HG03460 (cell line): ENCODE measurements at regions not wholly inside any gene's neighbourhood (a gene's known extent, or its start where the extent isn't known, plus 50 kb on each side); places are given as distances from the start of the nearest gene placed in this dataset.

Experiments used
- ATAC-seq: cut with Tn5 transposase; IDR thresholded peaks from one replicate; pipeline ENCODE4 v1.9.1; 2021; ENCODE audit not compliant: unreplicated experiment

- no peak for ATAC-seq
Observed at GRCh38 chr2:149827585-149828126, 240.1 kb upstream of the MMADHC start.

GRCh38 chr2:149826471-149827125 is 239.0 kb upstream of the MMADHC start:
- ATAC-seq: no peak

GRCh38 chr2:149825473-149825872 is 237.9 kb upstream of the MMADHC start:
- no peak for ATAC-seq

- no peak for ATAC-seq
Observed at GRCh38 chr2:149824136-149824535, 236.6 kb upstream of the MMADHC start.

- no peak for ATAC-seq
Observed at GRCh38 chr2:149819356-149819957, 231.9 kb upstream of the MMADHC start.

- ATAC-seq: no peak
Observed at GRCh38 chr2:149816756-149817551, 229.4 kb upstream of the MMADHC start.

GRCh38 chr2:149815941-149816340 is 228.4 kb upstream of the MMADHC start:
- ATAC-seq: no peak

- no peak for ATAC-seq
Observed at GRCh38 chr2:149814901-149815300, 227.3 kb upstream of the MMADHC start.

- no peak for ATAC-seq
Observed at GRCh38 chr2:149814049-149814448, 226.5 kb upstream of the MMADHC start.

- no peak for ATAC-seq
Observed at GRCh38 chr2:149808556-149808955, 221.0 kb upstream of the MMADHC start.

- ATAC-seq: no peak
Observed at GRCh38 chr2:149806651-149807050, 219.1 kb upstream of the MMADHC start.

GRCh38 chr2:149800624-149801542 is 213.3 kb upstream of the MMADHC start:
- no peak for ATAC-seq

GRCh38 chr2:149799013-149799705 is 211.6 kb upstream of the MMADHC start:
- no peak for ATAC-seq

GRCh38 chr2:149797030-149797429 is 209.5 kb upstream of the MMADHC start:
- ATAC-seq: no peak

- no peak for ATAC-seq
Observed at GRCh38 chr2:149789549-149789948, 202.0 kb upstream of the MMADHC start.

GRCh38 chr2:149787206-149787605 is 199.6 kb upstream of the MMADHC start:
- no peak for ATAC-seq

GRCh38 chr2:149783284-149783683 is 195.7 kb upstream of the MMADHC start:
- ATAC-seq: no peak

- ATAC-seq: no peak
Observed at GRCh38 chr2:149782572-149782971, 195.0 kb upstream of the MMADHC start.

- no peak for ATAC-seq
Observed at GRCh38 chr2:149781263-149781808, 193.8 kb upstream of the MMADHC start.

- ATAC-seq: no peak
Observed at GRCh38 chr2:149773006-149773405, 185.4 kb upstream of the MMADHC start.
